NCI-H2171 treated with DMSO at 0.1 percent for 48 hours (cell line): ENCODE measurements at regions not wholly inside any gene's neighbourhood (a gene's known extent, or its start where the extent isn't known, plus 50 kb on each side); places are given as distances from the start of the nearest gene placed in this dataset.
"Not testable (repeated sequence)": the region's sequence is repeated elsewhere in the genome, so short reads cannot be mapped to it uniquely, and the experiment has no call there.

Experiments
- DNase-seq: peaks from one replicate; lab custom pipeline; 2025; lab: John Stamatoyannopoulos, UW

DNA sequence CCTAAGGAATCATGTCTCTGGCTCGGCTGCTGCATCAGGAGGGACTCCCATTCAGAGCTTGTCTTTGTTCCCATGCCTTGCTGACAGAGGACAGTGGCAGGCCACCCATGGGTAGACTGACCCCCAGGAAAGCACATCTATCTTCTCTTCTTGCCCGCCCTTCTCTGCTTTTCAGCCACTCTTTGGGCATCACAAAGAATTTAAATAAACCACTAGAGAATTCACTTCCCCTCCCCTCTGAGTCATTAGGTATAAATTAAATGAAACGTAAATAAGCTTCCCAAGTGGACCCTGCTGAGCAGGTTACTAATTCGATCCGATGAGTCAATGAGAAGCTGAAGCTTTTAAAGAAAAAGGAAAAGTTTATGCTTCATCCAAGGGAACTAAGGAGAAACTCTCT is 97.0 kb downstream of the DRD1 start:
- no peak for DNase-seq

DNA sequence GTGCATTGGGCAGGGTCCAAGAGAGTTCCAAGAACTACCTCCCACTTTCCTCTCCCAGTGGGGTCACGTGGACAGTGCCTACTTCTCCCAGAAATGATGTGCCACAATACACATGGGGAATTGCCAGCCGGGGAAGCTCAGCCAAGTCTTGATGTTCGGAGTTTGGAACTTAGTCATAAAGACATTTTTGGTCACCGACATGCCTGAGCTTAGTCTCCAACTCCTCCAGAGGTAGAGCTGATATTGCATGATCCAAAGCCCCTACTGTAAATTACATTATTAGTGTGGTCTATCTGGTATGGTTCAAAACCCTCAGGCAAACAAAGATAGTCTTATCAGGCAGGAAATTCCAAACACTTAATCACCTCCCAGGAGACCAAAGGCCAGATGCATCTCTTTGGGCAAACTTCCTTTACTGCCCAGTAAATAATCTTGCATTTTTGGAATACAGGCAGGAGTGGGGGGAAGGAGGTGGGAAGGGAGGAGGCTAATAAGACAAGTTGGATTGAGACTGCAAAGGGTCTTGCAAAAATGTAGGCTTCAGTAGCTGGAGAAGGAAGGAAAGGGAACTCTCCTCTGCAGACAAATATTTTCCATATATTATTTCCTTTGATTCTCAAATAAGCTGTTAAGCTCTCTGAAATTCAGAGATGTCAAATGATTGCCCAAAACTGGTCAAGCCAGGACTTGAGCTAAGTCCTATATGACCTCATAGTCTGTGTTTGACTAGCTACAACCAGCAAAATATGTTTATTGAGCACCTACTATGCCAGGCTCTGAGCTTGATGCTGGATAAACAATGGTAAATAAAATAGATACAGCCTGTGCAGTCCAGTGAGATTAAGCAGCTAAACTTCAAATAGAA is 99.4 kb downstream of the DRD1 start:
- no peak for DNase-seq

DNA sequence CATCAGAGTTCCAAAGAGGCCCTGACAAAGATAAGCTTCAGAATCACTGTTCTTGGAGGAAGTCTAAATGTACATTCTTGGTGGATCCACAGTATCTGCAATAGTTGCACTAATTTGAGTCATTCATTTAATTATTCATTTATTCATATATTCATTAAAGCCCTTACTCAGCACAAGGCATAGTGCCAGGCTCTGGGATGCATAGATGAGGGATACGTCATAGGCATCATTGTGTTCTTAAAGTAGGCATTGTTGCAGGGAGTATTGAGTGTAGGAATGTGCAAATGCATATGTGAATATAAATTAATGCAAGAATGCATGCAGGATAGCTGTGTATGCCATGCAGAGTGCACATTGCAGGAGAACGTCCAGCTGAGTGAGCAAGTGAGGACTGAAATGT is 100.7 kb downstream of the DRD1 start:
- no peak for DNase-seq

DNA sequence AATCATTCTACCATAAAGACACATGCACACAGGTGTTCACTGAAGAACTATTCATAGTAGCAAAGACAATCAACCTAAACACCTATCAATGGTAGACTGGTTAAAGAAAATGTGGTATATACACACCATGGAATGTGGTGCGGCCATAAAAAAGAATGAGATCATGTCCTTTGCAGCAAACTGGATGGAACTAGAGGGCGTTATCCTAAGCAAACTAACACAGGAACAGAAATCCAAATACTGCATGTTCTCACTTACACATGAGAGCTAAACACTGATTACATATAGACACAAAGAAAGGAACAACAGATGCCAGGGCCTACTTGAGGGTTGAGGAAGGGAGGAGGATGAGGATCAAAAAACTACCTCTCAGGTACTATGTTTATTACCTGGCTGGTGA is 103.8 kb downstream of the DRD1 start:
- peak; percentile 29 for DNase-seq

DNA sequence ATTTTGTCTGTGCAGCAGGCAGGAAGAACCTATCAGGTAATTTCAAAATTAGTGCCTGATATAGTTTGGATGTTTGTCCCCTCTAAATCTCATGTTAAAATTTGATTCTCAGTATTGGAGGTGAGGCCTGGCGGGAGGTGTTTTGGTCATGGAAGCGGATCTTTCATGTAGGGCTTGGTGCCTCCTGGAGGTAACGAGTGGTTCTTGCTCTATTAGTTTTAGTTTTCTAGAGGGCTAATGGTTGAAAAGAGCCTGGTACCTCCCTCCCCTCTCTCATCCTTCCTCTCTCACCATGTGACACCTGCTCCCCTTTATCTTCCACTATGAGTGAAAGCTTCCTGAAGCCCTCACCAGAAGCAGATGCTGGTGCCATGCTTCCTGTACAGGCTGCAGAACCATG is 106.3 kb downstream of the DRD1 start:
- DNase-seq, result no peak

DNA sequence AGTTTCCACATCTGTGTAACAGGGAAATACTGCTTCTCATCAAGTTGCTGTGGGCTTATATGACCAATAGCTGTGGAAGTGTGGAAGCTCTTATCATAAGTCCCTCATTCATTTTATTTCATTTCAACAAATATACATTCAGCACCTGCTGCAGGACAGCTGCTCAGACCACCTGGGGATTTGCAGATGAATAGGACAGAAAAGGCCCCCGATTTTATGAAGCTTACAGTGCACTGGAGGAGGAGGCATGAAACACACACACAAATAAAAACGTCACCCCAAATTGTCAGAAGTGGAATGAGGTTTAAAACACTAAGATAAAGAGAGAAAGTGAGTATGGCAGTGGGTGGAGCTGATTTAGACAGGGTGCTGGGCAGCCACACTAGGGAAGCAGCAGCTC is 107.2 kb downstream of the DRD1 start:
- no peak for DNase-seq

DNA sequence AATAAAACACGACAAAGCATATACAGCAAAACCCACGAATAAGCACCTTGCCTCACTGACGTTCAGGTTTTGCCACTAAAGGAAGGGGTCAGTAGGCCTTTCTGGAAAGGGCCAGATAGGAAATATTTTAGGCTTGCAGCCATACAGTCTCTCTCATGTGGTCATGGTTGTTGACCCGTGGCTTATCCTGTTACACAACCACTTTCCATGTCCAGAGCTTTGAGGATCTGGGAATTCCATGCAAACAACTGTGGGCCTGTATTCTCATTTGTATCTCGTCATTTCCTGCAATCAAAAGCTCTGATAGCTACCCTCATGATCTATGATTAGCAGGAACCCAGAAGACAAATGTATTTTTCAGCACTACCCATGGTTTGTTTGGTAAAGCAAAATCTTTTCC is 108.3 kb downstream of the DRD1 start:
- DNase-seq, result no peak

DNA sequence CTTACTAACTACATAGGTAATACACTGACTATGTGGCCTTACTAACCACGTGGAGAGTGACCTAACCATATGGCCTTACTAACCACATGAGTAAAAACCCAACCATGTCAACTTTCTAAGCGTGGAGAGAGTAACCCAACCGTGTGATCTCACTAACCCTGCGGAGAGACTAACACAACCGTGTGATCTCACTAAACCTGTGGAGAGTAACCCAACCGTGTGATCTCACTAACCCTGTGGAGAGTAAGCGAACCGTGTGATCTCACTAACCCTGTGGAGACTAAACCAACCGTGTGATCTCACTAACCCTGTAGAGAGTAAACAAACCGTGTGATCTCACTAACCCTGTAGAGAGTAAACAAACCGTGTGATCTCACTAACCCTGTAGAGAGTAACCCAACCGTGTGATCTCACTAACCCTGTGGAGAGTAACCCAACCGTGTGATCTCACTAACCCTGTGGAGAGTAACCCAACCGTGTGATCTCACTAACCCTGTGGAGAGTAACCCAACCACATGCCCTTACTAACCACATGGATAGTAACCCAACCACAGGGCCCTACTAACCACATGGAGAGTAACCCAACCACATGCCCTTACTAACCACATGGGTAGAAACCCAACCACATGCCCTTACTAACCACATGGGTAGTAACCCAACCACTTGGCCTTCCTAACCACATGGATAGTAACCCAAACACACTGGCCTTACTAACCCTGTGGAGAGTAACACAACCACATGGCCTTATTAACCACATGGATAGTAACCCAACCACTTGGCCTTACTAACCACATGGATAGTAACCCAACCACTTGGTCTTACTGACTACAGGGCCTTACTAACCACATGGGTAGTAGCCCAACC is 112.6 kb downstream of the DRD1 start:
- DNase-seq, result not testable (repeated sequence)

DNA sequence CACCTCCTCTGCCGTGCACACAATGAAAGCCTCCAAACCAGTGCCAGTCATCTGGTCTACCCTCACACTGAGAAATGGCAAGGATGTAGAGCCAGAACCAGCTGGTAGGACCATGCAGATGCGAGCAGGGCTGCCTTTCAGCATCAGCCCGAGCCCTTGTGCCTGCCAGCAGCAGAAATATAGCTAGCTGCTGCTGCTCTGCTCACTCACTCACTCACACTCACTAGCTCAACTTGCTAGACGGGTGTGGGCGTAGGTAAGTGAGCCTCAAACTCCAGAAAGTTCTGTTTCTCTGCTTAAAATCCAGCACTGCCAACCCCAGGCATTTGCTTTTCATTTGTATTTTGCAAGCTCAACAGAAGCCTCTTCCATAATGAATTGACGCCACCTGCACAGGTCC is 114.0 kb downstream of the DRD1 start:
- DNase-seq, result no peak

DNA sequence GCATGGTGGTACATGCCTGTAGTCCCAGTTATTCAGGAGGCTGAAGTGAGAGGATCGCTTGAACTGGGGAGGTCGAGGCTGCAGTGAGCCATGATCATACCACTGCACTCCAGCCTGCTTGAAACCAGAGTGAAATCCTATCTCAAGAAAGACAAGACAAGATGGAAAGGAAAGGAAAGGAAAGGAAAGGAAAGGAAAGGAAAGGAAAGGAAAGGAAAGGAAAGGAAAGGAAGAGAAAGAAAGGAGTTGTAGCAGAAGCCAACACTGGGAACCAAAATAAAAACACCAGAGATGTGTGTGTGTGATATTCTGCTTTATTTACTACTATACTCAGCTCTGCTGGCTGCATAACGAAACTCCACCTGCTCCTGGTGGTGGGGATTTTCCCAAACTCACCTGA is 115.3 kb downstream of the DRD1 start:
- DNase-seq, result no peak

DNA sequence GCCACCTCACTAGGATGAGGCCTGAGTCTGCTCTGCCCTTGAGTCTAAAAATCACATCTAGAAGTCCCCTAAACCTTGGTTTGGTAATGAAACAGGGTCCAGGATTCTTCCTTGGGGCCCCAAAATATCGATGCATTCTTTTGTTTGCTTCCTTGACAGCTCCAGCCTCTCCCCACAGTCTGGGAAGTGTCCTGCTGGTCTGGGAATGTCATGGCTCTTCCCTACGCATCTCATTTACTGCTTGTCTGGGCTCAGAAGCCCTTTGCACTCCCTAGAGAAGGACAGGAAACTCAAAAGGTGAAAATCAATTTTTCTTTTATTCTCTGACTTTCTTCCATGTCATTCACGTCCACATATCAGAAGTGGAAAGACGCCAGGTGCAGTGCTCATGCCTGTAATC is 115.8 kb downstream of the DRD1 start:
- no peak for DNase-seq

DNA sequence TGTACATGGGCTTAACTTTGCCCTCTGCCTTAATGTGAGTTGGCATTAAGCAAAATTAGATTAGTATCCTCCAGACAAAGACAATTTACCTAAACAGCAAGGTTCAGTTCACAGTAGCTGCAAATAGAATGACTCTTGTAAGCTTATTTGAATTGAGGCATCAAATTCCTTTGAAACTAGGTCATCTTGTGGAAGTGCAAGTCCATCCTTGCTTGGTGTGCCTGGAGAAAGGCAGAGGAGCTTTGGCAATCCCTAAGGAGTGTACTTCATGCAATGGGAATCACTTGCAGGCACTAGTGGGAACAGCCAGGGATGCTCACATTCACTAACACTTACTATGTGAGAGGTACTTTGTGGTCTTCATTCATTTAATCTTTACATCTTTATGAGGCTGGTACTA is 118.3 kb downstream of the DRD1 start:
- no peak for DNase-seq

DNA sequence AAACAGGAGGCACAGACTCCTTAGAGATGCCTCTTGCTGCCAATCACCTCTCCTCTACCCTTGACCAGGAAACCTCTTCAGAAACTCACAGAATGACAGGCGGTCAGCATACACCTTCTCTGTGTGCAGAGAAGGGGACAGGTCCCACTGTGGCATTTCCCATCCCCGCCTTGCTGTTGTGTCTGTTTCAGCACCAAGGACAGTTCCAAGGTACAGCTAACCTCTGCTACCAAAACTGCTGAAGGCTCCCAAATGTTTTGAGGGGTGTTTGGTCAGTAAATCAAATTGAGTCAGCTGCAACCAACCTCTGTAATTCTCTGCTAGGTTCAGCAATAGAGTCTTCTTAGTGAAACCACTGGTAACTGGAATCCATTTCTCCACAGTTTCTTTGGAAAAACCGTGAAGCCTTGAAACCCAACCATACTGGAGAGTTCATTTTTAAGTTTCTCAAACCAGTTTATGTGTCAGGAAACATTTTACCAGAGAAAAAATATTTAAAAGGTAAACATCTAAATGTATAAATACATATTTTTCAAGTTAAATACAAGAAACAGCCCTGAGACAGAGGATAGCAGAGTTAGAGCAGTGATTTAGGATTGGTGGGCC is 122.0 kb downstream of the DRD1 start:
- no peak for DNase-seq

DNA sequence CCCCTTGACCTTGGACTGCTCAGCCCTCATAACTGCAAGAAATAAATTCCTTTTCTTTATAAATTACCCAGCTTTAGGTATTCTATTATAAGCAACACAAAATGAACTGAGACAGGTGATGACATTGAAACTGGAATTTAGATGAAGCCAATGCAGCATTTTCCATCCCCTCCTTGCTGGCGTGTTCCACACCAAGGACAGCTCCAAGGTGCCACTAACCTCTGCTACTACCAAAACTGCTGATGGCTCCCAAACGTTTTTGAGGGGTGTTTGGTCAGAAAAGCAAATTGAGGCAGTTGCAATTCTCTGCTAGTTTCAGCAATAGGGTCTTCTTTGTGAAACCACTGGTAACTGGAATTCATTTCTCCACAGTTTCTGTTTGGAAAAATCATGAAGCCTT is 124.8 kb downstream of the DRD1 start:
- DNase-seq, result no peak

DNA sequence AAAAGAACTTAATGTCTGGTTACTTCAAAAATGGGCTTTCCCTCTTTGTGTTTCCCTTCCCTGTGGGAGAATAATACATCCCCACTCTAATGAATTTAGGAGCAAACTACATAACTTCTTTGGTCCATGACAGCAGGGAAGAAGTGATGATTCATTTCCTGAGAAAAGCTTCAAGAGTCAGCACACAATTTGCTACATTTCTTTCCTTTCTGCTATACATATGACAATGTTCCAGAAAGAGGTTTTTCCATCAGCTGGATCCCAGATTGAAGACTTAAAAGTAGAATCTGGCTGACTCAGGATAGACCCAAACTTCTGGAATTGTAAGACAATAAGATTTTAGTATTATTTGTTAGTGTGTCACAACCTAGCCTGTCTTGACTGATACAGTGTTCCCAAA is 126.1 kb downstream of the DRD1 start:
- DNase-seq, result no peak

DNA sequence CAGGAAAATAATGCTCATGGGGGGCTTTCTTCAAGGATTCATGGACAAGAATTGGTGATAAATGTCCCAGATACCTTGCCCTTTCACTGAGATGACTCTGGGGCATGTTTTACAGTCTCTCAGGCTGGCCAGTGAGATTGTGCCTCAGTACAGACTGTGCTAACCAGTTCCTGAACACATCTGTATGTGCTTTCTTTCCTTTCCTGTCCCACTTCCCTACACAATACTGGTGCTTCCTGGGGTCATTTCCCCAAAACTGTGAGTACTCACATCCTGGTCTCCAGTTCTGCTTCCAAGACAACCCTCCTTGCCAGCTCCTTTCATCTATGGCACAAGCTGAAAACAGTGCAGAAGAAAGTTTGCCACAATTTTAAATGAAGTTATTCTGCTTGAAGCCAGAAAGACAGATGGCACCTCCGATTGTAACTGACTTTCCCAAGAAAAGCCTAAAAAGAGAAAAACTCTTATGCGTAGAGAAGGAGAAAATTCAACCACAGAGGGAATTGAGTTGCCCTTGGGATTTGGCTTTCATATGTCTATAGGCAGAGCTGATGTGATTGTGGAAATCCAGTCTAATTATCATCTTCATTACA is 134.7 kb downstream of the DRD1 start:
- no peak for DNase-seq

DNA sequence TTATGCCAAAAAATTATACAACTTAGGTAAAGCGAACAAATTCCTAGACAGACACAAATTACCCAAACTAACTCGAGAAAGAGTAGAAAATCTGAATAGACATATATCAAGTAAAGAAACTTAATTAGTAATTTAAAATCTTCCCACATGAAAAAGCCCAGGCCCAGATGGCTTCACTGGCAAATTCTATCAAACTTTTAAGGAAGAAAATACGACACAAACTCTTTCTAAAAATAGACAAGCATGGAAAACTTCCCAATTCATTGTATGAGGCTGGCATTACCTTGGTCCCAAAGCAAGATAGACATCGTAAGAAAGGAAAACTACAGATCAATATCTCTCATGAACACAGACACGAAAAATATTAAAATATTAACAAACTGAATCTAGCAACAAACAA is 135.3 kb downstream of the DRD1 start:
- no peak for DNase-seq

DNA sequence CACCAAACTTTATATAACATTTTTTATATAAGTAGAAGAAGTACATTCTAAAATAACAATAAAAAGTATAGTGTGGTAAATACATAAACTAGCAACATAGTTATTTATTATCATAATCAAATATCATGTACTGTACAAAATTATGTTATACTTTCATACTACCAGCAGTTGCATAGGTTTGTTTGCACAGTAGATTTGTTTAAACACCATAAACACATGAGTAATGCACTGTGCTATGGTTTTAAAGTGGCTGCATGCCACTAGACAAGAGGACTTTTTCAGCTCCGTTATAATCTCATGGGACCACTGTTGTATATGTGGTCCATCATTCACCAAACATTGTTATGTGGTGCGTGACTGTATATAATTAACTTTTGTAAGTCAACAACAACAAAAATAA is 137.6 kb downstream of the DRD1 start:
- DNase-seq, result no peak

DNA sequence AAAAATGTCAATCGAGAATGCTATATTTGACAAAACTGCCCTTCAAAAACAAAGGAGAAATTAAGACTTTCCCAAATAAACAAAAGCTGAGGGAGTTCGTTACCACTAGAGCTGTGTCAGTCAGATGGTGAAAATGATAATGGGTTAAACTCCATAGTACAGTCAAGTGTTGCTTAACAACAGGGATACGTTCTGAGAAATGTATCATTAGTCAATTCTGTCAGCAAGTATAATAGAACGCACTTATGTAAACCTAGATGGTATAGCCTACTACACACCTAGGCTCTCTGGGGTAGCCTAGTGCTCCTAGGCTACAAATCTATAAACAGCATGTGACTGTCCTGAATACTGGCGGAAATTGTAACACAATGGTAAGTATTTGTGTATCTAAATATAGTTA is 138.7 kb downstream of the DRD1 start:
- no peak for DNase-seq

DNA sequence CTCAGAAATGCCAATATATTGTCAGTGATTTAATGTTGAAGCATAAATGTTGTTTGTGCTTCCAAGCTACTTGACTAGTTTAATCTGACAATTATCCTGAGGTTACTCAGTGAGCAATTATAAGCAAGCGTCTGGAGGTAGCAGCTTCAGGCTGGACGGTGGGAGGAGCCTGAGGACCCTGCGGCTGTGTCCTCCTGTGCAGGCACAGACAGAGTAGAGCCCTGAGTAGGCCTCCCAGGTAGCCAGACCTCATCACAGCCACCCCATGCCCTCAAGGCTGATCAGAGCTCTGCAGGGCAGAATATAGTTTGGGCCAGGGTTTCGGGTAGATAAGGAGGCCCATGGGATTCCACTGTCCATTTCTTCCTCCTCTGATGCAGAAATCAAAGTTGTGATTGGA is 153.6 kb downstream of the DRD1 start:
- no peak for DNase-seq

DNA sequence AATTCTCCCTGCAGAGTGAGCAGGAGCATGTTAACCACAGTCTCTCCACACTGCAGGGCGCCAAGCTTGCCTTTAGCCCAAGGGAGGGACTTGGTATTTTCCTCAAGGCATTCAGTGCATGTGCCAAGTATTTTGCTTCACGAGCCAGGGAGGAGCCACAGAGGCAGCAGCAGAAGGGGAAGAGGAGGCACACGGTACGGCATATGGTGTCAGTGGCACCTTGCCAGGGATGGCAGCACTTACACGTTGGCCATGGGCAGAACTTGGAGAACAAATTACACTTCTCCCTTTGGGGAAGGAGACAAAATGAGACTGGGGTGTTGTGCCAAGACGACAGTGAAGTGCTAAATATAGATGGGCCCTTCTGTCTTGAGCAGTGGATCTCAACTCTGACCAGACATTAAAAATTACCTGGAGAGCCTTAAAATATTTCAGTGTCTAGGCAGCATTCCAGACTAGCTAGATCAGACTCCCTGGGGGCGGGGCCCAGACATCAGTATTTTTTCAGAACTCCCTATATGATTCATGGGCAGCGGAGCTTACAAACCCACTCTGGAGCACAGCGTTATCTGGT is 155.8 kb downstream of the DRD1 start:
- peak; percentile 97 for DNase-seq

DNA sequence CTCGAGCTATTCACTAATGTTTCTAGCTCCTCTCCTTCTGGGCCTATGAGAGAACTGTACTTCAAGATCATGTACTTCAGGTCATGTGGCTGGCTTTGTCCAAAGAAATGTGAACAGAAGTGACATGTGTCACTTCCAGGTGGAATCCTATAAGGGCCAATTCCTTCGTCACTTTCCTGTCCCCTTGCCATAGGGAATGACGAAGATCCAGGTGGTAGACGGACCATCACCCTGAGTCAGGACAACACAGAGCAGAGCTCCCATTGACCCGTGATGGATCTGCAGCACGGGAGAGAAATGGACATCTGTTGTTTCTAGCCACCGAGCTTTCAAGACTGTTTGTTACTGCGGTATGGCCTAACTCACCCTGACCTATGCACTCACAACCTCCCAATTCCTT is 157.0 kb downstream of the DRD1 start:
- DNase-seq, result no peak
